Prostate gland (tissue), 1 donor: ENCODE measurements at regions not wholly inside any gene's neighbourhood (a gene's known extent, or its start where the extent isn't known, plus 50 kb on each side); places are given as distances from the start of the nearest gene placed in this dataset.

Experiments used
- POLR2A ChIP-seq: fragments of 450-650 bp; IDR thresholded peaks from one replicate; pipeline ENCODE4 v1.6.1; 2016; ENCODE audit warnings: antibody characterized with exemption, mild to moderate bottlenecking
- POLR2AphosphoS5 ChIP-seq: sonication (generic); formaldehyde crosslinking; IDR thresholded peaks from one replicate; pipeline ENCODE4 v1.6.1; 2017; ENCODE audit warnings: antibody characterized with exemption

DNA sequence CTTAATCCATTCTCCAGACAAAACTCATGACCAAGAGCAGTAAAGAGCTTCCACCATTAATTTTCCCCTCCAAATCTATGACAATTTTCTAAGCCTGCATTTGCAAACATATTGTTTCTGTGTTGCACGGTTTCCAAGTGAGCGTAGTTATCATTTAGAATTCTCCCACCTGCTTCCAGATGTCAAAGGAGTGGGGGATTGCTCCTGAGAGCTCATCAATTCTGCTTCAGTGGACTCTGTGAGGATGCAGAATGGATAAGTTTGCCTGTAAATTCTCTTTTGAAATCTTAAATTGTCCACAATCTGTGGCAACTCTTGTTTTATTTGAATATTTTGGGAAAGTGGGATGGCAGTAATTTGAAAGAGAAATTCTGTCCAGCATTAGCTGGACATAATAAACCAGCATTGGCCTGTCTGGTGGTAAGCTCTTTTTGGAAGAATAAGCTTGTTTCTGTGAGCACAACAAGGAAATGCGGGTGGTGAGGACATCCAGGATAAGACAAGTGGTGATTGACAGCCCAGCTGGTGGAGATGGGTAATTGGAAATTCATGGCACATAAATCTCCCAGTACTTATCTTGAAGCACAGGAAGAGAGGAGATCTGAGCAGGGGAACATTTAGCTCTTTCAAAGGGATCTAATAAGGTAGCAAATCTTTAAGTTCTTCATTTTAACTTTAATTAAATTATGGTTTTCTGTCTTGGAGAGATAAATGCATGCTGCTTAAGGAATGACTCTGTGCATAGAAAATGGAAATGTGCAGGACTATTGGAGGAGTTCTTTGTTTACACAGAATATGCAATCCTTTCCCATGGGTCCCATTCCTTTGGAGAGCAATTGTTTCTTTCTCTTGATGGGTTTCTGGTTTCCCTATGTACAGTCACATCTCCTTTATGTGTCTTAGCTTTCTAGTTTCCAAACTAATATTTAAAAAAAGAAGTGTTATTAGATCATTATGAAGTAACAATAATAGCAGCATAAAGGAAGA, 73.2 kb downstream of the FAT3 start:
- TF ChIP-seq POLR2A, result no peak
- TF ChIP-seq POLR2AphosphoS5, result no peak
